ENCODE measurements at regions not wholly inside any gene's neighbourhood (a gene's known extent, or its start where the extent isn't known, plus 50 kb on each side); places are given as distances from the start of the nearest gene placed in this dataset.
"Not testable (repeated sequence)": the region's sequence is repeated elsewhere in the genome, so short reads cannot be mapped to it uniquely, and the experiment has no call there.

DNA sequence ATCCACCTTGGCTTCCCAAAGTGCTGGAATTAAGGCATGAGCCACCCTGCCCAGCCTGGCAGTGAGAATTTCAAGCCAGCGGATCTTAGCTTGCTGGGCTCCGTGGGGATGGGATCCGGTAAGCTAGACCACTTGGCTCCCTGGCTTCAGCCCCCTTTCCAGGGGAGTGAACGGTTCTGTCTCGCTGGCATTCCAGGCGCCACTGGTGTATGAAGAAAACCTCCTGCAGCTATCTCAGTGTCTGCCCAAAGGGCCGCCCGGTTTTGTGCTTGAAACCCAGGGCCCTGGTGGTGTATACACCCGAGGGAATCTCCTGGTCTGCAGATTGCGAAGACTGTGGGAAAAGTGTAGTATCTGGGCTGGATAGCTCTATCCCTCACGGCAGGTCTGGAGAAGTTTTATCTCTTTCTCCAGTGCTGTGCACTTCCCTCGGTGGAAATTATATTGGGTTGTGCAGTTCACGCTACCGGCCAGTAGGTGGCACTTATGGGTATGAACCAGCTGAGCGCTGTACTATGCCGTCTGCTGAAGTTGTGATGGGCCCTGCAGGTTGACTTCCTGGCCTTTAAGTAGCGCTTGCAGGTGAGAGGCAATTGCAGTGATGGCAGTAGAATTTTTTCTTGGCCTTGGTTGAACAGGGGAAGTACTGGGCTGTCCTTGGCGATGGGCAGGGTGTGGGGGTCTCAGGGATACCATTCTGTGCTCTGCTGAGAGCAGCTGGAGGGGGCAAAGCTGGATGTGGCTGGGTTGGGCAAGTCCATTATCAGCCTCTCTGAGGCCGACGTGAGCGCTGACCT lies 138.0 kb upstream of the MTPN start (continued):
- TF ChIP-seq EGR1 (IDR thresholded peaks at IDR 0.05; ENCODE audit: borderline replicate concordance, low read depth, low read length): no peak
- TF ChIP-seq CREB1 (IDR thresholded peaks at IDR 0.05): 0 out of 2 replicates have a peak, but pooled peaks have one; percentile 15
- no peak for TF ChIP-seq POLR2AphosphoS5 (IDR thresholded peaks at IDR 0.05; ENCODE audit: low read depth, low read length)
- no peak for TF ChIP-seq RXRA (IDR thresholded peaks at IDR 0.05; ENCODE audit: insufficient read depth, low read depth, low read length)
- TF ChIP-seq TCF12 (IDR thresholded peaks at IDR 0.05; ENCODE audit: low read depth, low read length): no peak

DNA sequence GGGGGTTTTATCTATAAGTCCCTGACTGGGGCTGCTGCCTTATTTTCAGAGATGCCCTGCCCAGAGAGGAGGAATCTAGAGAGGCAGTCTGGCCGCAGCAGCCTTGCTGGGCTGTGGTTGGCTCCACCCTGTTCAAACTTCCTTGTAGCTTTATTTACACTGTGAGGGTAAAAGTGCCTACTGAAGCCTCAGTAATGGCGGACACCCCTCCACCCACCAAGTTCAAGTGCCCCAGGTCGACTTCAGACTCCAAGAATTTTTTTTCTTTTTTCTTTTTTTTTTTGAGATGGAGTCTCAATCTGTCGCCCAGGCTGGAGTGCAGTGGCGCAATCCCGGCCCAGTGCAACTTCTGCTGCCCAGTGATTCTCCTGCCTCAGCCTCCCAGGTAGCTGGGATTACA lies 137.3 kb upstream of the MTPN start:
- H2BK12ac ChIP-seq (ENCODE audit: low read depth, low read length); H4K8ac ChIP-seq (ENCODE audit: extremely low read depth, insufficient read depth, low read length); H3K27me3 ChIP-seq (replicated peaks in 1 of 4; ENCODE audit: control insufficient read depth in 3 of 4, extremely low read depth in 1 of 4, insufficient read depth in 3 of 4, low read length in 3 of 4); H3K9ac ChIP-seq (replicated peaks in 1 of 4; ENCODE audit: extremely low read depth in 1 of 4, low read depth in 3 of 4, low read length in 3 of 4); H3K4ac ChIP-seq (replicated peaks; ENCODE audit: insufficient read length, low read depth, low read length); H3K14ac ChIP-seq (ENCODE audit: insufficient read length); H3K23me2 ChIP-seq (ENCODE audit: low read depth, low read length); H2AK5ac ChIP-seq (ENCODE audit: low read depth, low read length); H2BK5ac ChIP-seq (ENCODE audit: low read depth, low read length); H2AFZ ChIP-seq (ENCODE audit: low read length); FAIRE-seq; H2BK120ac ChIP-seq (replicated peaks; ENCODE audit: low read depth, low read length); H3K18ac ChIP-seq (ENCODE audit: extremely low read depth, low read length); H3K36me3 ChIP-seq (ENCODE audit: control insufficient read depth in 2 of 4, insufficient read depth in 4 of 4, low read length in 3 of 4); H4K91ac ChIP-seq (replicated peaks; ENCODE audit: insufficient read length, low read length); H3K79me1 ChIP-seq (ENCODE audit: low read depth, low read length); H3K56ac ChIP-seq (replicated peaks; ENCODE audit: insufficient read length, low read depth, low read length); H3K4me3 ChIP-seq (ENCODE audit: extremely low read depth in 1 of 4, insufficient read depth in 2 of 4, low read depth in 3 of 4, low read length in 4 of 4); H2BK20ac ChIP-seq (ENCODE audit: low read length); H3K27ac ChIP-seq (ENCODE audit: low read depth, low read length); H3K9me3 ChIP-seq (ENCODE audit: insufficient read depth in 2 of 2, low read depth in 1 of 2, low read length in 1 of 2); H3K4me1 ChIP-seq (replicated peaks in 1 of 4; ENCODE audit: control insufficient read depth in 3 of 4, insufficient read depth in 4 of 4, low read length in 3 of 4); H4K20me1 ChIP-seq (replicated peaks in 1 of 2; ENCODE audit: control insufficient read depth in 1 of 2, insufficient read depth in 2 of 2, low read length in 2 of 2); POLR2A ChIA-PET (ENCODE audit: partially characterized antibody); H2BK15ac ChIP-seq (ENCODE audit: low read length); H3K23ac ChIP-seq (ENCODE audit: insufficient read length); H4K5ac ChIP-seq (ENCODE audit: insufficient read length, low read depth, low read length); H3K79me2 ChIP-seq (ENCODE audit: control insufficient read depth in 1 of 2, insufficient read depth in 2 of 2, low read length in 2 of 2); DNase-seq (ENCODE audit: low read depth in 1 of 2, low spot score in 2 of 2); H3K4me2 ChIP-seq (ENCODE audit: insufficient read depth in 1 of 2, low read depth in 2 of 2, low read length in 2 of 2): not testable (repeated sequence)
- WGBS, 2 experiments (ENCODE audit: extremely low coverage in 1 of 2, insufficient coverage in 1 of 2, insufficient read length in 1 of 2, insufficient replicate concordance in 2 of 2, low coverage in 1 of 2, low lambda C conversion rate in 2 of 2, missing lambda C conversion rate in 1 of 2): 89% methylated on average over 5 of the region's 6 CpGs; no CpG with 5 or more reads in 1 of the 2 experiments
- CTCF ChIA-PET (ENCODE audit: partially characterized antibody): interaction anchor here (0.6 to 4.0 kb wide), 38 partner anchors 10 to 1151 kb away, joined by 3 to 35 read pairs (median 4); no protein-coding TSS in a partner anchor
